Activated T-helper 2 cell treated with anti-CD3 and anti-CD28 coated beads, Interferon-gamma antibody, Interleukin-2, Interleukin-4, amounts not matched to agents 10 μg/mL and 5 μg/mL and 100 μg/mL, durations not matched to agents 14 hours and 24 hours and 36 hours (primary cell): ENCODE measurements at regions not wholly inside any gene's neighbourhood (a gene's known extent, or its start where the extent isn't known, plus 50 kb on each side); places are given as distances from the start of the nearest gene placed in this dataset.

ENCODE experiments used
- DNase-seq: peaks from one replicate; pipeline ENCODE4 v3.0.0; 2021; ENCODE audit warnings: low spot score
- H3K27ac Mint-ChIP-seq: one replicate; pipeline ENCODE4 v1.8.0; 2021; ENCODE audit warnings: mixed read lengths
- H3K27me3 Mint-ChIP-seq: one replicate; pipeline ENCODE4 v1.8.0; 2021; ENCODE audit warnings: low read depth, mixed read lengths
- H3K36me3 Mint-ChIP-seq: one replicate; pipeline ENCODE4 v1.8.0; 2021; ENCODE audit warnings: low read depth, mixed read lengths
- H3K4me1 Mint-ChIP-seq: one replicate; pipeline ENCODE4 v1.8.0; 2021; ENCODE audit warnings: low read depth, mixed read lengths
- H3K4me3 Mint-ChIP-seq: one replicate; pipeline ENCODE4 v1.8.0; 2021; ENCODE audit warnings: low read depth, mild to moderate bottlenecking, moderate library complexity, mixed read lengths
- H3K9me3 Mint-ChIP-seq: one replicate; pipeline ENCODE4 v1.8.0; 2021; ENCODE audit warnings: mixed read lengths
- intact Hi-C: fragments of 100-400 bp; cut with micrococcal nuclease; formaldehyde crosslinking; loops from one replicate; pipeline ENCODE4 v1.15.1; 2023

GRCh38 chr5:159702826-159703225 lies 213.5 kb upstream of the ADRA1B start:
- Mint-ChIP-seq H3K4me3 (no peak overlapping the region), H3K27ac (no peak overlapping the region), H3K27me3 (no peaks in the 10 kb centered on the region), H3K9me3 (peaks cover 8% of the 10 kb centered on the region), H3K36me3 (no peaks in the 10 kb centered on the region), H3K4me1 (no peaks in the 10 kb centered on the region)
- no peak for DNase-seq
- intact Hi-C loops = no loop called here

DNA sequence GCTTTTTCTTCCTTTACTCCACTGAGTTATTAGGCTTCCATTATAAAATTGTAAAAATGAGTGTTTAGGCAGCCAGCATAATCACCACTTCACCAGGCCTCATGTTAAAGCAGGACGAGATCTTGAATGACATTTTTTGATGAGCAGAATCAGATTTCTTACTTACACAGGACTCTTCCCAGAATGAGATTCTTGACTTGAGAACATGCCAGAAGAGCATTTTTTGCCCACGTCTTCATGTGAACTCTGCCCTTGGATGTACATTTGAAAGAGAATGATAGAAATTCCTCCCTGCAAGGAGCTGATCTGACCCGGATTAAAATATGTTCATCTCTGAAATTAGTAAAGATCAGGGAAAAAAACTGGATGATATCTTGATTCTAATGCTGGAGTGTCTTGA lies 212.1 kb upstream of the ADRA1B start:
- intact Hi-C loops = no loop called here
- Mint-ChIP-seq H3K9me3 (peaks cover 8% of the 10 kb centered on the region), H3K36me3 (no peaks in the 10 kb centered on the region), H3K27ac (no peak overlapping the region), H3K4me3 (no peak overlapping the region), H3K4me1 (no peaks in the 10 kb centered on the region), H3K27me3 (no peaks in the 10 kb centered on the region)
- no peak for DNase-seq

- Mint-ChIP-seq H3K27ac (no peak overlapping the region), H3K4me1 (no peaks in the 10 kb centered on the region), H3K27me3 (peaks cover 2% of the 10 kb centered on the region), H3K36me3 (no peaks in the 10 kb centered on the region), H3K4me3 (no peak overlapping the region), H3K9me3 (peaks cover 8% of the 10 kb centered on the region)
- intact Hi-C loops = no loop called here
- no peak for DNase-seq
Observed at GRCh38 chr5:159705948-159706347, 210.3 kb upstream of the ADRA1B start.

DNA sequence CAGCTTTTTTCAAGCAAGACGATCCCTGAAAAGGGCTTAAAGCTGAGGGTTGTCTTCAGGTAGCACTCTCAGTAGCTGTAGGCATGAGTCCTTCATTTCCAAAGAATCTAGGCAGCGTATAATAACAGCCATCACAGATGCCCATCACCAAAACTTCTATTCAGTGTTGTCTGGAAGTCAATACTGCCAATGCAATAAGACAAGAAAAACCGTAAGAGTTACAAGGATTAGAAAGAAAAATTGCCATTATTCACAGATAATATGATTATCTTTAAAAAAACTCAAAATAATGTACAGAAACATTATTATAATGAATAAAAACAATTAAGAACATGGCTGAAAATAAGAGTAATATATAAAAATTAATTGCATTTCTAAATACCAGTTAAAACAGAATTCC lies 208.2 kb upstream of the ADRA1B start:
- Mint-ChIP-seq H3K9me3 (peaks cover 8% of the 10 kb centered on the region), H3K27me3 (peaks cover 7% of the 10 kb centered on the region), H3K4me1 (no peaks in the 10 kb centered on the region), H3K27ac (no peak overlapping the region), H3K36me3 (no peaks in the 10 kb centered on the region), H3K4me3 (no peak overlapping the region)
- DNase-seq = no peak
- intact Hi-C loops = no loop called here

DNA sequence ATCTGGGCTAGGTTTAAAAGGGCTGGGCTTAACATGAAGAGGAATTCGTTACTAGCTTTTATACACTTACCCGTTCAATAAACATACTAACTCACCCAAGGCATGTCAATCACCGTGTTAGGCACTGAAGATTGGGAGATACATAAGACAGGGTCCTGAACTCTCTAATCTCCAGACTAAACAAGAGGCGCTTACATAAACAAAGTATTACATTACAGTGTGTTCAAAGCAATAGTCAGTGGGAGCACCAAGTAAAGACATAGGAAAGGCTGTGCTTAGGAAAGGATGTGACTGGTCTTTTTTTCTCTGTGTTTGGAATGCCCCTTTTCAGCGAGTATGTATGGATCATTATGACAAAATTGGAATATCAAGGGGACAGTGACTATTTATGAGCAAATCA lies 203.6 kb upstream of the ADRA1B start:
- intact Hi-C loops = no loop called here
- no peak overlapping the region for H3K27ac Mint-ChIP-seq

DNA sequence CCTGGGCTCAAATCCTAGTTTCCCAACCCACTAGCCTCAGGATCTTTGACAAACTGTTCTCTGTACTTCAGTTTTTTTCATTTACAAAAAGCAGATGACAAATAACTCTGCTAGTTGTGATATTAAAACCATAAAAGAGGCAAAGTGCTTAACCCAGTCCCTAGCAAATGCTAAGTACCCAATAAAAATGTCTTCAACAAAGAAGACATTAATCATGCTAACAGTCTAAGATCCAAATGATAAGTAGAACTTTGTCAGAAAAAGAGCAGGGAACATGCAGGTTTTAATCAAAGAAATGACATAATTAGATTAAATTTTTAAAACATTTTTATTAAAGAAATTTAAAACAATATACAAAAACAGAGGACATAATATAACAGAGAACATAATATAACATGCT lies 203.0 kb upstream of the ADRA1B start:
- Mint-ChIP-seq H3K27me3 (peaks cover 13% of the 10 kb centered on the region), H3K4me3 (no peak overlapping the region), H3K4me1 (no peaks in the 10 kb centered on the region), H3K36me3 (no peaks in the 10 kb centered on the region), H3K27ac (no peak overlapping the region), H3K9me3 (no peaks in the 10 kb centered on the region)
- intact Hi-C loops = no loop called here
- no peak for DNase-seq

More for the DNA sequence above, 203.6 kb upstream of the ADRA1B start:
- Mint-ChIP-seq H3K27me3 (peaks cover 13% of the 10 kb centered on the region), H3K9me3 (peaks cover under 1% of the 10 kb centered on the region), H3K4me3 (no peak overlapping the region), H3K4me1 (no peaks in the 10 kb centered on the region), H3K36me3 (no peaks in the 10 kb centered on the region)
- DNase-seq = no peak

DNA sequence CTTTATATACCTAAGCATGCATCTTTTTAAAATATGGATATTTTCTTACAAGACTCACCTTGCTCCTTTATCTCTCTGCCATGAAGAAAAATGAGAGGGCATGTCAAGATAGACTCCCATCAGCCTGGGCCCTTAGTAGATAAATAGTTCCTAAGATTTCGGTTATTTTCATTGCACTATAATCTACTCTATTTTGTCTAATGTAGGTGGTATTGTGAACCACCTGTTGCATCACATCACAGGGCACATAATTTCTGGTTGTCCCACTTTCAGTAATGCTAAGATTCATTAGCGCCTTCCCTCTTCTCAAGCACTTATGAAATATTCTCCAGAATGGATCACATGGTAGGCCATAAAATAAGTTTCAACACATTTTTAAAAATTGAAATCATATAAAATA lies 202.5 kb upstream of the ADRA1B start:
- Mint-ChIP-seq H3K27me3 (peaks cover 13% of the 10 kb centered on the region), H3K4me1 (no peaks in the 10 kb centered on the region), H3K36me3 (no peaks in the 10 kb centered on the region), H3K9me3 (no peaks in the 10 kb centered on the region), H3K27ac (no peak overlapping the region), H3K4me3 (no peak overlapping the region)
- DNase-seq = no peak
- intact Hi-C loops = no loop called here

- no peaks in the 10 kb centered on the region for H3K4me1 Mint-ChIP-seq
- no peaks in the 10 kb centered on the region for H3K36me3 Mint-ChIP-seq
- H3K4me3 Mint-ChIP-seq = no peak overlapping the region
- H3K27me3 Mint-ChIP-seq = peaks cover 10% of the 10 kb centered on the region
- DNase-seq = no peak
- intact Hi-C loops = no loop called here
- no peaks in the 10 kb centered on the region for H3K9me3 Mint-ChIP-seq
- H3K27ac Mint-ChIP-seq = no peak overlapping the region
Observed at GRCh38 chr5:159725475-159725874, 190.8 kb upstream of the ADRA1B start.

DNA sequence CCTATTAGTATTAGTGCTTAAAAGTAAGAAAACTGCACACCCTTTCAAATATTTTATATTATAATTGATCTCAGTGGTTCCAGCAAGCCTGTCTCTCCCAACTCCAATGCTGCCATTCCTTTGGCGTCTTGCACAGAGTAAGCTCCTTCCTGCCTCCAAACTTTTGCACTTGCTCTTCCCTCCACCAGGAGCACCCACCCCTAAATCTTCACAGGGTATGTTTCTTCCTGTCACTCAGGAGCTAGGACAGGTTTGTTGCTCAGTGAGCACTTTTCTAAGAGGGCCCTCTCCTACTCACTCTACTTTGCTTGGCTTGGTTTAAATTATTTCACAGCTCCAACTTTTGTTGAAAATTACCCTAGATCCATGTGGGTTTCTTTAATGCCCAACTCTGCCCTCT lies 189.1 kb upstream of the ADRA1B start:
- no peaks in the 10 kb centered on the region for H3K36me3 Mint-ChIP-seq
- no peaks in the 10 kb centered on the region for H3K4me1 Mint-ChIP-seq
- intact Hi-C loops = no loop called here
- DNase-seq = no peak
- peaks cover 14% of the 10 kb centered on the region for H3K27me3 Mint-ChIP-seq
- H3K4me3 Mint-ChIP-seq = no peak overlapping the region
- H3K9me3 Mint-ChIP-seq = no peaks in the 10 kb centered on the region
- no peak overlapping the region for H3K27ac Mint-ChIP-seq

GRCh38 chr5:159730285-159730684 lies 186.0 kb upstream of the ADRA1B start:
- Mint-ChIP-seq H3K4me3 (no peak overlapping the region), H3K9me3 (no peaks in the 10 kb centered on the region), H3K4me1 (no peaks in the 10 kb centered on the region), H3K27me3 (peaks cover 14% of the 10 kb centered on the region), H3K36me3 (no peaks in the 10 kb centered on the region), H3K27ac (no peak overlapping the region)
- no peak for DNase-seq
- intact Hi-C loops = no loop called here

GRCh38 chr5:159732220-159732619 lies 184.1 kb upstream of the ADRA1B start:
- peaks cover 12% of the 10 kb centered on the region for H3K27me3 Mint-ChIP-seq
- intact Hi-C loops = no loop called here
- H3K27ac Mint-ChIP-seq = no peak overlapping the region
- H3K4me1 Mint-ChIP-seq = no peaks in the 10 kb centered on the region
- DNase-seq = no peak
- H3K36me3 Mint-ChIP-seq = no peaks in the 10 kb centered on the region
- no peak overlapping the region for H3K4me3 Mint-ChIP-seq
- H3K9me3 Mint-ChIP-seq = no peaks in the 10 kb centered on the region

DNA sequence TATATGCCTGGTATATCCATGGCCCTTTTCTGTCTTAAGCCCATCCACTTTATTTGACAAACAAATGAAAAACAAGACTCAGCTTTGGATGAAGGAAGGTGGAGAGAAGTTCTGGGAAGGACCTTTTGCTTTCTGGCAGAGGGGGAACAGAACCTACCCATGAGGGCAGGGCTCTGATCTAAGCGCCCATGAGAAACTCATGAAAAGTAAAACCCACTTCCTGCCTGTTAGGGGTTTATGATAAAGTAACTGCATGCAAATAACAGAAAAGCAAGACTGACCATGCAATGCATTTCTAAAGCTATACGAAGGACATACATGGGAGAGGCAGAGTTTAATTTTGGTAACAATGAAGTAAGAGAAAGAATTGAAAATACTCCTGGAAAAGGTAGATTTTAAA lies 181.9 kb upstream of the ADRA1B start:
- no peak overlapping the region for H3K4me3 Mint-ChIP-seq
- H3K9me3 Mint-ChIP-seq = no peaks in the 10 kb centered on the region
- H3K4me1 Mint-ChIP-seq = no peaks in the 10 kb centered on the region
- H3K27ac Mint-ChIP-seq = no peak overlapping the region
- H3K36me3 Mint-ChIP-seq = no peaks in the 10 kb centered on the region
- peaks cover 12% of the 10 kb centered on the region for H3K27me3 Mint-ChIP-seq
- intact Hi-C loops = no loop called here
- no peak for DNase-seq

DNA sequence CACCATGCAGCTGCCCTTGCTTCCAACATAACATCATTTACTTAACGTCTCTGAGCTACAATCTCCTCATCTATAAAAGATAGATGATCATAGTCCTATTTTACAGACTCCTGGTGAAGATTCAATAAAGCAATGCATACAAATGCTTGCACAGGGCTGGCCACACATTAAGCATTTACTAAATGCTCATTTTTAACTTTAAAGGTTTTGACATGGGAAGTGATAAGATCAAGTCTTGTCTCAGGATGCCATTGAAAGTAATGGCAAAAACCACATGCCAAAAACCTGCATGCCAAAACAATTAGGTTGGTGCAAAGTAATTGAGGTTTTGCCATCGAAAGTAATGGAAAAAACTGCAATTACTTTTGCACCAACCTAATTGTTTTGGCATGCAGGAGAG lies 181.2 kb upstream of the ADRA1B start:
- DNase-seq = no peak
- H3K4me3 Mint-ChIP-seq = no peak overlapping the region
- intact Hi-C loops = no loop called here
- peaks cover 7% of the 10 kb centered on the region for H3K27me3 Mint-ChIP-seq
- no peak overlapping the region for H3K27ac Mint-ChIP-seq
- no peaks in the 10 kb centered on the region for H3K4me1 Mint-ChIP-seq
- no peaks in the 10 kb centered on the region for H3K9me3 Mint-ChIP-seq
- no peaks in the 10 kb centered on the region for H3K36me3 Mint-ChIP-seq
